Left renal pelvis (tissue), 4 donors: ENCODE measurements at regions not wholly inside any gene's neighbourhood (a gene's known extent, or its start where the extent isn't known, plus 50 kb on each side); places are given as distances from the start of the nearest gene placed in this dataset.
"Not testable (repeated sequence)": the region's sequence is repeated elsewhere in the genome, so short reads cannot be mapped to it uniquely, and the experiment has no call there.

ENCODE experiments used
- DNase-seq, 4 donors: peaks; one replicate each; pipeline ENCODE4 v3.0.0-alpha.2; 2013; ENCODE audit warnings: low read depth in 4 of 4, low spot score in 3 of 4

- no peak for DNase-seq
Measured at GRCh38 chr2:200099256-200099655, 143.9 kb downstream of the MAIP1 start.

DNA sequence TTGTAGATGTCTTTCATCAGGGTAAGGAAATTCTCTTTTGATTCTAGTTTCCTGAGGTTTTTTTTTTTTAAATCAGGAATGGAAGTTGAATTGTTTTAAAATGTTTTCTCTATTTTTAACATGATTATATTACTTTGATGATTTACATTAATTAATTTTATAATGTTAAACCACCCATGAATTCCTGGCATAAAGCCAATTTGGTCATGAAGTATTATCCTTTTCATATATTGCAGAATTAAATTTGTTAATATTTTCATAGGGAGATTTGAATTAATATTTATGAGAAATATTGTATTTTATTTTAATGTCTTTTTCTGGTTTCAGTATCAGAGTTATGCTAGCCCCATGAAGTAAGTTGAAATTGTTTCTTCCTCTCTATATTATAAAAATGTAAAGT is 144.6 kb downstream of the MAIP1 start:
- no peak for DNase-seq

DNA sequence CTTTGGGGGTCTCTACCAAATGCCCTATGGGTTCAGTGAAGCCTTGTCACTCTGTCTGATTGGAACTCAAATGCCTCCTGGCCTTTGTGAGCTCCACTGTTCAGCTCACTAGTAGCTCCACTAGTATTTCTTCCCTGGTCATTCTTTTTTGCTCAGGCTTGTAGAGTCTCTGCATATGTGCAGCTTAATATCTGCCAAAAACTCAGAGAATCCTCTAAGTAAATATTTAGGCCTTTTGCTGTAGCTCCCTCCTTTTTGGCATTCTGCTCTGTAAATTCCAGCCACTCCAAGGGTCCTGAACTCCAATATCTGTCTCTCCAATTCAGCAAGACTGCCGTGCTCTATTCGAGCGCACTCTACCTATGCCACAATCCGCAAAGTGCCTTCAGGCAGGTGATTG is 146.5 kb downstream of the MAIP1 start:
- no peak for DNase-seq

GRCh38 chr2:200102971-200103370 is 147.6 kb downstream of the MAIP1 start:
- DNase-seq: no peak

DNA sequence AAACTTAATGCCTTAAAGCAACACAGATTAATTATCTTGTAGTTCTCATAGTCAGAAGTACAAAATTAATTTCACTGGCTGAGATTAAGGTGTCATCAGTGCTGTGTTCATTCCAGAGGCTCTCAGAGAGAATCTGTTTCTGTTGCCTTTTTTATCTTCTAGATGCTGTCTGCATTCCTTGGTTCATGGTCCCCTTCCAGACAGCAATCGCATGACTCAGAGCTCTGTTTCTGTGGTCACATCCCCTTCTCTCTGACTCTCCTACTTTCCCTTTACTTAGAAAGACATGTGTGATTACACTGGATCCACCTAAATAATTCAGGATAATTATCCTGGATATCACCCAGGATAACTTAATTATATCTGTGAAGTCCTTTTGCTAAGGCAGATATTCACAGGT is 148.6 kb downstream of the MAIP1 start:
- DNase-seq: no peak

DNA sequence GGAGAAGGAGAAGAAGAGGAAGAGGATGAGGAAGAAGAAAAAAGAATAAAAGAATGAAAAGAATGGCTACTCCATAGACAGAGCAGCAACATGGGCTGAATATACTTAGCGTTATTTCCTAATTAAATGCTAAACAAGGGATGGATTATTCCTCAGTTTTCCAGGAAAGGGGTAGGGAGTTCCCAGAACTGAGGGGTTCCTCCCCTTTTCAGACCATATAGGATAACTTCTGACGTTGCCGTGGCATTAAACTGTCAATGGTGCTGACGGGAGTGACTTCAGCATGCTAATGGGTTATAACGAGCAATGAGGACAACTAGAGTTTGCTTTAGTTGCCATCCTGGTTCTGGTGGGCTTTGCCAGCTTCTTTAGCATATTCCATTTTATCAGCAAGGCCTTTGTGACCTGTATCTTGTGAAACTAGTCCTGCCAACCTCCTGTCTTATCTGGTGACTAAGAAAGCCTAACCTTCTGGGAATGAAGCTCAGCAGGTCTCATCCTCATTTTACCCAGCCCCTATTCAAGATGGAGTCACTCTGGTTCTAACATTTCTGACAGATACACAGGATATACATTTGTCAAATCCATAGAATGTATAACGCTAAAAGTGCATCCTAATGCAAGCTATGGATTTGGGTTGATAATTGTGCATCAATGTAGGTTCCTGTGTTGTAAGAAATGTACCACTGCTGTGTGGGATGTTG is 152.3 kb downstream of the MAIP1 start:
- DNase-seq: no peak

DNA sequence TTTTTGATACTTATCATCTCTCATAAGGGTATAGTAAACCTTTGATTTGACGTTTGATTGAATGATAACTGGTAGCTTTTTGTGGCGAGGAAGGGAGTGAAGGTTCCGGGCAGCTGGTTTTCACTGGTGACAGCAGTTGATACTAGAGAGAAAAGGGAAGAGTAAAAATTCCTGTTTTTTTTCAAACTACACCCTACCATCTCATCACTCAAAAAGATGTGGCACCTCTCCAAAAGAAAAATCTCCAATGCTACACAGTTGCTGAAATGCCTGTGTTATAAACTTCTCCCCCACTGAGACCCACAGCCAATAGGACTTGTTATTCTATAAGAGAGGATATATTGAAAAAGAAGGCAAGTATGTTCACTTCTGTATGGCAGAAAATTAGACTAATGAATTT is 154.0 kb downstream of the MAIP1 start:
- DNase-seq: no peak

DNA sequence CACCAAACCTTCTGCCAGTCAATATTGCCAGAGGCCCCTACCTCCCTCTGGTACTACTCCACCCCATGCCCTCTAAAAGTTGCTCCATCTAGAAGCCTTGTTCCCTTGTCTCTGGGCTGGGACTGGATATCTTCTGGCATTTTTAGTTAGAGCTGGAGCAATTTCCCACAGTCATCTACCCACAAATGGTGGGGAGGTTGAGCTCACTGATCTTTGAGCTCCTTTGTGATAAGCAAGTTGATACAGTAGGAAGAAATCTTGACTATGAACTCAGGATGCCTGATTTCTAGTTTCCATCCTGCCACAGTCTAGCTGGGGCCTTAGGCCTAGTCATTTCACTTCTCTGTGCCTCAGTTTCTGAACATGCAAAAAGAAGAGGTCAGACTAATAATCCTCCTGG is 155.0 kb downstream of the MAIP1 start:
- no peak for DNase-seq

DNA sequence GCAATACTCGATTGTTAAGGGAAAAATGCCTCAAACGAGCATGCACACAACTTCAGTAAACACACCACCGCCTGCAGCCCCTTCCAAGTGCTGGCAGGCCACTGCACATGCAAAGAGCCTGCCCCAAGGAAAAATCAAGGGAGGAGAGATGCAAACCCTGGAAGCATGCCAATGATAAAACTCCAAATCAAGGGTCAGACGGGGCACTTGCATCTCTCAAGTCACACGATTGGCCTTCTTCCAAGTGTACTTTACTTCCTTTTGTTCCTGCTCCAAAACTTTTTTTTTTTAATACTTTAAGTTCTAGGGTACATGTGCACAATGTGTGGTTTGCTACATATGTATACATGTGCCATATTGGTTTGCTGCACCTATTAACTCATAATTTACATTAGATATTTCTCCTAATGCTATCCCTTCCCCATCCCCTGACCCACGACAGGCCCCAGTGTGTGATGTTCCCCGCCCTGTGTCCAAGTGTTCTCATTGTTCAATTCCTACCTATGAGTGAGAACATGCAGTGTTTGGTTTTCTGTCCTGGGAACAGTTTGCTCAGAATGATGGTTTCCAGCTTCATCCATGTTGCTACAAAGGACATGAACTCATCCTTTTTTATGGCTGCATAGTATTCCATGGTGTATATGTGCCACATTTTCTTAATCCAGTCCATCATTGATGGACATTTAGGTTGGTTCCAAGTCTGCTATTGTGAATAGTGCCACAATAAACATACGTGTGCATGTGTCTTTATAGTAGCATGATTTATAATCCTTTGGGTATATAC is 157.8 kb downstream of the MAIP1 start:
- not testable (repeated sequence) for DNase-seq

GRCh38 chr2:200119236-200119635 is 163.9 kb downstream of the MAIP1 start:
- DNase-seq: no peak

DNA sequence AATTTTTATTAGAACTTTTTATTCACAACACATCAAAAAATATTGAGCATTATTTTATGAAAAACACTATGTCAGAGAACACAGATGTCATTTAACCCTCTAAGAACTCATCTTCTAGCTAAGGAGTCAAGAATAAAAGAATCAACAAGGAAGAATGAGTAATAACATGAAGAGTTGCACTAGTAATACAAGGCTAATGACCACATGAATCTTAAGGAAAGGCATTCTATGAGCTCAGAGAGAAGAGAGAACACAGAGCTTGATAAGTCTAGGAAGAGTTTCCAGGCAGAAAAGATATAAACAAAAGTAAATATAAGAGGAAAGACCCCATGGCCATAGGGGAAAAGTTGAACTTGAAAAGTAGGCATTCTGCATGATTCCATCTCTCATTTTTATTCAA is 166.5 kb downstream of the MAIP1 start:
- no peak for DNase-seq

- no peak for DNase-seq
Measured at GRCh38 chr2:200122683-200123082, 167.3 kb downstream of the MAIP1 start.

GRCh38 chr2:200124665-200125368 is 169.4 kb downstream of the MAIP1 start:
- DNase-seq: not testable (repeated sequence)

DNA sequence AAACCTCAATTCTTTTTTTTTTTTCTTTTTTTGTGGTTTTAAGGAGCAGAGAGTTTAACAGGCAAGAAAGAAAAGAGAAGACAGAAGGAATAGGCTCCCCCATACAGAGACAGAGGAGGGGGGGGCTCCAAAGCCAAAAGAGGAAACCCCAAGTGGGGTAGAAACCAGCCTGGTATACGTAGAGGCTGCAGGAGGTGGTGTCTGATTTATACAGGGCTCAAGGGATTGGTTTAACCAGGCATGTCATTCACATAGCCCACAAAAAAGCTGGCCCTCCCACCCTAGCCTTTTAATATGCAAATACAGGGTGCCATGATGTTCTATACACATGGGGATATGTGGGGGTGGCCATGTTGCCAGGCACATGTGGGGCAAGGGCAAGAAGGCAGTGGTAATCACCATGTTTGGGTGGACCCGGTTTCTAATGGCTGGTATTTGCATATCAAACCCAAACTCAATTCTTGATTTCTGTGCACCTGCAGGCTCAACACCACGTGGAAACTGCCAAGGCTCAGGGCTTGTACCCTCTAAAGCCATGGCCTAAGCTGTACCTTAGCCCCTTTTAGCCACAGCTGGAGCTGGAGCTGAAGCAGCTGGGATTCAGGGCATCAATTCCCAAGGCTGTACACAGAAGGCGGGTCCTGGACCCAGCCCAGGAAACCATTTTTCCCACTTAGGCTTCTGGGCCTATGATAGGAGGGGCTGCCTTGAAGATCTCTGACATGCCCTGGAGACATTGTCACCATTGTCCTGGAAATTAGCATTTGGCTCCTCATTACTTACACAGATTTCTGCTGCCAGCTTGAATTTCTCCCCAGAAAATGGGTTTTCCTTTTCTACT is 170.3 kb downstream of the MAIP1 start:
- no peak for DNase-seq

GRCh38 chr2:200126285-200126670 is 170.9 kb downstream of the MAIP1 start:
- not testable (repeated sequence) for DNase-seq

DNA sequence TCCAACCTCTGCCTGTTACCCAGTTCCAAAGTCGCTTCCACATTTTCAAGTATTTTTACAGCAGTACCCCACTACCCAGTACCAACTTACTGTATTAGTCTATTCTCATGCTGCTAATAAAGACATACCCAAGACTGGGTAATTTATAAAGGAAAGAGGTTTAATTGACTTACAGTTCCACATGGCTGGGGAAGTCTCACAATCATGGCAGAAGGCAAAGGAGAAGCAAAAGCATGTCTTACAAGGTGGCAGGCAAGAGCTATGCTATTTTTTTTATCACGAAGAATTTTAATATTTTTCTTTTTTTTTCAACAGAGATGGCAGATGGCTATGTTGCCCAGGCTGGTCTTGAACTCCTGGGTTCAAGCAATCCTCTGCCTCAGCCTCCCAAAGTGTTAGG is 171.3 kb downstream of the MAIP1 start:
- not testable (repeated sequence) for DNase-seq

DNA sequence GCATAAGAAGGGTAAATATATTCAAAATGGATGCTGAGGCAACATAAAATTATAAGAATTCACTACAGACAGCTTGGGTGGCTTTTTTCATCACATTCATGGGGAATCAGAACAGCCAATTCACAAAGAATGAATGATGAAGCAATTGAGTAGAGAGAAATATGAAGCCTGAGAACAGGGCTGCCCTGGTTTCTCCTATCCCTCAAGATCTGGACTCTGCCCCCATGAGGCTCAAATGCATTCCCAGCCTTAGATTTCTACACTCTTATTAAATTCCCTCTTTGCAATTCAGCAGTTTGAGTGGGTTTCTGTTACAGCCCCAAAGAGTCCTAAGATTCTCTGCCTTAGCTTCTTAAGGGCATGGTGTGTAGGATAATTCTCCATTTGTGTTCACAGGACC is 172.5 kb downstream of the MAIP1 start:
- no peak for DNase-seq

- DNase-seq: no peak
Measured at GRCh38 chr2:200128296-200128695, 172.9 kb downstream of the MAIP1 start.

DNA sequence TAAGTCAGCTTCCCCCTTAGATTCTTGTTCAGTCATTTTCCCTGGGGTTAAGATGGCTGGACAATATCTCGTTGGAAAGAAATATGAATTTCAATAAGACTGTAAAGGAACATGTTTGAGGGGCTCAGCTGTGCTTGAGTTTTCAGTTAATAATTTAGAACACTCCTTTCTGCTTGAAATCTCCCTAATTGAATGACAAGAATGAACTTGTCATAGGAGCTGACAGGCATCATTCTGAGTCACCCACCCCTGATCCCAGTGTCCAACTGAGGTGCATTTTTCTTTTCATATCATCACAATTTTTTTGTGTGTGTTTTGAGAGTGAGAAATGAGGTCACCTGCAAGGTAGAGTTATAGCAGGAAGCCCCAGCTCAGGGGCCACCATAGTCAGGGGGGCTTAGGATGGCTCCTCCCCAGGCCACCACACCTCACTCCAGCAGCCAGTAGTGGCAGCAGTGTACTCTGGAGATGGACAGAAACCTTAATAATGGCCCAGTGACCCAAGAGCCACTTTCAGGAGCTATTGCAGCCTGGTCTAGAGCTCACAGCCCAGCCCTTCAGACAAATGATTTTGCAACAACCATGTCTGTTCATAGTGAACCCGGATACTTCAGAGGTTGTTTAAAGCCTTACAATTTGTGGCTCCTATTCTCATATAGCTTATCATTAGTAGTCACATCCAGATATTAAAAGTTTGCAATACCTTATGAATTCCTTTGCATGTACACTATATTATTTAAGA is 174.5 kb downstream of the MAIP1 start:
- no peak for DNase-seq

DNA sequence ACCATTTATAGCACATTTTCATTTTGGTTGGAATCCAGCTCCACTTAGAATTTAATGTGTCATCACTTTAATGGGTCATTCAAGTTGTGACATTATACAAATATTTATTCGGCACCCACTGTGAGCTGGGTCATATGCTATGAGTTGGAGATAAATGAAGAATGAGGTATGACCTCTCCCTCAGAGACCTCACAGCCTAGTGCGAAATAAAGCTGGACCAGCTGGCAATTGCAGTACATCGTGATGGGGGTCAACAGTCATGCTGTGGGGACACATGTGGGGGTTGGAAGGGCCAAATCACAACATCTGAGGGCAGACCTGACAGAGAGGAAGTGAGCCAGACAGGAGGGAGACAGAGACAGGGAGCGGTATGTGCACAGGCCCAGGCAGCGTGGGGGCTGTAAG is 175.4 kb downstream of the MAIP1 start:
- DNase-seq: no peak
